Neural cell (in vitro differentiated cells): ENCODE measurements at regions not wholly inside any gene's neighbourhood (a gene's known extent, or its start where the extent isn't known, plus 50 kb on each side); places are given as distances from the start of the nearest gene placed in this dataset.

Experiments used
- H2AFZ ChIP-seq: fragments of 200-600, 300-800 bp; sonication (generic), shearing (Covaris generic); 2 replicates; pipeline ENCODE4 v1.6.0; 2014; ENCODE audit warnings: low read depth, mild to moderate bottlenecking, antibody characterized with exemption, low read length, moderate library complexity
- H3F3A ChIP-seq: fragments of 200-600 bp; shearing (Covaris generic); 2 replicates; pipeline ENCODE4 v1.6.1; 2016; ENCODE audit warnings: mild to moderate bottlenecking, moderate library complexity, mixed read lengths, antibody characterized with exemption, low read length; ENCODE audit not compliant: insufficient read depth, poor library complexity, severe bottlenecking
- H3K27ac ChIP-seq: fragments of 200-600, 300-800 bp; sonication (generic), shearing (Covaris generic); 2 replicates; pipeline ENCODE4 v1.5.1; 2014; ENCODE audit warnings: mild to moderate bottlenecking, low read length, moderate library complexity
- H3K27me3 ChIP-seq: fragments of 300-800, 200-600 bp; sonication (generic), shearing (Covaris generic); 2 replicates; pipeline ENCODE4 v1.6.0; 2014; ENCODE audit warnings: mild to moderate bottlenecking, low read depth, low read length, moderate library complexity; ENCODE audit not compliant: insufficient read depth
- H3K36me3 ChIP-seq: fragments of 300-800, 200-600 bp; sonication (generic), shearing (Covaris generic); 2 replicates; pipeline ENCODE4 v1.5.1; 2014; ENCODE audit warnings: mild to moderate bottlenecking, antibody characterized with exemption, low read length, moderate library complexity; ENCODE audit not compliant: insufficient read depth
- H3K4me2 ChIP-seq: fragments of 300-800, 200-600 bp; sonication (generic), shearing (Covaris generic); 2 replicates; pipeline ENCODE4 v1.6.0; 2014; ENCODE audit warnings: mild to moderate bottlenecking, low read length
- H3K4me3 ChIP-seq: fragments of 300-800, 200-600 bp; sonication (generic), shearing (Covaris generic); 2 replicates; pipeline ENCODE4 v1.5.1; 2014; ENCODE audit warnings: mild to moderate bottlenecking, low read length, moderate library complexity
- H3K79me2 ChIP-seq: fragments of 200-600 bp; shearing (Covaris generic); replicated peaks from 2 replicates; pipeline ENCODE4 v1.6.0; 2014; ENCODE audit warnings: mild to moderate bottlenecking, low read length, moderate library complexity; ENCODE audit not compliant: insufficient read depth
- H3K9ac ChIP-seq: fragments of 300-800, 200-600 bp; sonication (generic), shearing (Covaris generic); 2 replicates; pipeline ENCODE4 v1.6.1; 2016; ENCODE audit warnings: mild to moderate bottlenecking, low read length, mixed read lengths
- H3K9me2 ChIP-seq: fragments of 200-600 bp; shearing (Covaris generic); 2 replicates; pipeline ENCODE4 v1.6.1; 2016; ENCODE audit warnings: mild to moderate bottlenecking, low read length, mixed read lengths; ENCODE audit not compliant: insufficient read depth
- H3K9me3 ChIP-seq: fragments of 200-600, 300-800 bp; sonication (generic), shearing (Covaris generic); 2 replicates; pipeline ENCODE4 v1.6.1; 2016; ENCODE audit warnings: mild to moderate bottlenecking, mixed run types, low read length, moderate library complexity, mixed read lengths
- H4K20me1 ChIP-seq: fragments of 200-600 bp; shearing (Covaris generic); 2 replicates; pipeline ENCODE4 v1.6.1; 2016; ENCODE audit warnings: mild to moderate bottlenecking, mixed run types; ENCODE audit not compliant: insufficient read depth
- EP300 ChIP-seq: fragments of 450-650 bp; conservative IDR thresholded peaks from 2 replicates; pipeline ENCODE4 v1.6.1; 2014; ENCODE audit warnings: antibody characterized with exemption, mild to moderate bottlenecking, moderate library complexity; ENCODE audit not compliant: poor library complexity, severe bottlenecking
- EZH2 ChIP-seq: fragments of 200-600, 300-800 bp; shearing (Covaris generic), sonication (generic); IDR thresholded peaks from 2 replicates; pipeline ENCODE4 v1.6.1; 2014; ENCODE audit warnings: antibody characterized with exemption, low read length, borderline replicate concordance, mild to moderate bottlenecking; ENCODE audit not compliant: insufficient read depth, poor library complexity, severe bottlenecking
- MXI1 ChIP-seq: fragments of 450-650 bp; conservative IDR thresholded peaks from 2 replicates; pipeline ENCODE4 v1.6.1; 2014; ENCODE audit warnings: antibody characterized with exemption, mild to moderate bottlenecking; ENCODE audit not compliant: poor library complexity, severe bottlenecking
- POLR2AphosphoS5 ChIP-seq: IDR thresholded peaks from 2 replicates; pipeline ENCODE4 v1.6.1; 2012
- RAD21 ChIP-seq: fragments of 450-650 bp; conservative IDR thresholded peaks from 2 replicates; pipeline ENCODE4 v1.6.1; 2014; ENCODE audit warnings: antibody characterized with exemption, mild to moderate bottlenecking, moderate library complexity
- SMC3 ChIP-seq: fragments of 450-650 bp; conservative IDR thresholded peaks from 2 replicates; pipeline ENCODE4 v1.6.1; 2014; ENCODE audit warnings: antibody characterized with exemption, mild to moderate bottlenecking, moderate library complexity; ENCODE audit not compliant: poor library complexity
- TAF1 ChIP-seq: IDR thresholded peaks from 2 replicates; pipeline ENCODE4 v1.6.1; 2012; ENCODE audit warnings: low read depth
- TF ChIP-seq, protein P1 (sequence below): IDR thresholded peaks from 2 replicates; pipeline ENCODE4 v1.6.1; 2012; ENCODE audit warnings: borderline replicate concordance
- TF ChIP-seq, protein P2 (sequence below): fragments of 450-650 bp; IDR thresholded peaks from 2 replicates; pipeline ENCODE4 v1.5.1; 2014; ENCODE audit warnings: antibody characterized with exemption, mild to moderate bottlenecking, moderate library complexity; ENCODE audit not compliant: poor library complexity, severe bottlenecking

DNA sequence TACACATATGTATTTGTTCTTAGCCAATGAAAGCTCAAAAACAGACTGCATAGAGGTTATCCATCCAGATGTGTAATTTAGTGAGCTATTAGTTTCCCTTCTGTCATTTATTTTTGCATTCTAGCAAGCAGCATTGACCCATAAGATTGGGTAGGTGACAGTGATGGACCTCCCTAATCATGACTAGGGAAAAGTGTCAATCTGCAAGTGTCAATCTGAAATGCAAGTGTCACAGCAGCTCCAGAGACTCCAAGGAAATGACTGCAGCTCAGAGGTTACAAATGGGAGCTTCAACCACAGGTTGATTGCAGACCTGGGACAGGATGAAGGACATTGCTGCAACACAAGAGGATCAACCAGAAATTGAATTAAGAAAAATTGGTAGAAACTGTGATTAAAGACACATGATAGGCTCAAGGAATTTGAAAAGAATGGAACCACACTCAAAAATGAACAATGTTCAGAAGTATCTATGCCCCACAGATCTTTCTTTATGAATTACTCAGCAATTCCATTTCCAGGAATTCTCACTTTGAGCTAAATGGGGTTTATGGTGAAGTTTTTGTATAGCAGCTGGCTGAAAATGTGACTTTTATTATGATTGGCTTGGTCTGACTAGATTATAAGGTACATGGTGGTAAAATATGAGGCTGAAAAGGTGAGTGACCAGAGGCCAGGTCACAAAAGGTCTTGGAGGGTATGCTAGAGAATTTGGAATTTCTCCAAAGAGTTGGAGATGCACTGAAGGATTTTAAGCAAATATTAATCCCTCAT lies 59.6 kb upstream of the HTR4 start:
- no peak overlapping the region for H2AFZ ChIP-seq
- no peak overlapping the region for H3K4me2 ChIP-seq
- no peaks in the 10 kb centered on the region for H3F3A ChIP-seq
- H3K9ac ChIP-seq = no peak overlapping the region
- H3K9me3 ChIP-seq = no peaks in the 10 kb centered on the region
- no peaks in the 10 kb centered on the region for H4K20me1 ChIP-seq
- H3K36me3 ChIP-seq = no peaks in the 10 kb centered on the region
- H3K27me3 ChIP-seq = no peaks in the 10 kb centered on the region
- H3K79me2 ChIP-seq = no peaks in the 10 kb centered on the region
- no peaks in the 10 kb centered on the region for H3K9me2 ChIP-seq
- H3K27ac ChIP-seq = no peak overlapping the region
- TF ChIP-seq EP300 (peak; percentile 69), RAD21 (no peak)
- H3K4me3 ChIP-seq = no peak overlapping the region

DNA sequence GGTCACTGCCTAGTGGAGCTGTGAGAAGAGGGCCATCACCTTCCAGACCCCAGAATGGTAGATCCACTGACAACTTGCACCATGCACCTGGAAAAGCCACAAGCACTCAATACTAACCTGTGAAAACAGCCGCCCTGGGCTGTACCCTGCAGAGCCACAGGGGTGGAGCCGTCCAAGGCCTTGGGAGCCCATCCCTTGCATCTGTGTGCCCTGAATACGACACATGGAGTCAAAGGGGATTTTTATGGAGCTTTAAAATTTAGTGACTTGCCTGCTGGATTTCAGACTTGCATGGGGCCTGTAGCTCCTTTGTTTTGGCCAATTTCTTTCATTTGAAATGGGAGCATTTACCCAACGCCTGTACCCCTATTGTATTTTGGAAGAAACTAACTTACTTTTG lies 62.4 kb upstream of the HTR4 start:
- Histone ChIP-seq H3K36me3 (no peaks in the 10 kb centered on the region), H3K9me2 (no peaks in the 10 kb centered on the region), H3K9ac (no peak overlapping the region), H3K27me3 (no peaks in the 10 kb centered on the region), H3F3A (no peaks in the 10 kb centered on the region), H2AFZ (no peak overlapping the region), H4K20me1 (no peaks in the 10 kb centered on the region), H3K4me2 (no peak overlapping the region), H3K4me3 (no peak overlapping the region), H3K79me2 (no peaks in the 10 kb centered on the region), H3K27ac (no peak overlapping the region), H3K9me3 (no peaks in the 10 kb centered on the region)
- TF ChIP-seq POLR2AphosphoS5 (no peak), MXI1 (no peak), SMC3 (no peak), EZH2 (no peak)
- TF ChIP-seq, protein P1, sequence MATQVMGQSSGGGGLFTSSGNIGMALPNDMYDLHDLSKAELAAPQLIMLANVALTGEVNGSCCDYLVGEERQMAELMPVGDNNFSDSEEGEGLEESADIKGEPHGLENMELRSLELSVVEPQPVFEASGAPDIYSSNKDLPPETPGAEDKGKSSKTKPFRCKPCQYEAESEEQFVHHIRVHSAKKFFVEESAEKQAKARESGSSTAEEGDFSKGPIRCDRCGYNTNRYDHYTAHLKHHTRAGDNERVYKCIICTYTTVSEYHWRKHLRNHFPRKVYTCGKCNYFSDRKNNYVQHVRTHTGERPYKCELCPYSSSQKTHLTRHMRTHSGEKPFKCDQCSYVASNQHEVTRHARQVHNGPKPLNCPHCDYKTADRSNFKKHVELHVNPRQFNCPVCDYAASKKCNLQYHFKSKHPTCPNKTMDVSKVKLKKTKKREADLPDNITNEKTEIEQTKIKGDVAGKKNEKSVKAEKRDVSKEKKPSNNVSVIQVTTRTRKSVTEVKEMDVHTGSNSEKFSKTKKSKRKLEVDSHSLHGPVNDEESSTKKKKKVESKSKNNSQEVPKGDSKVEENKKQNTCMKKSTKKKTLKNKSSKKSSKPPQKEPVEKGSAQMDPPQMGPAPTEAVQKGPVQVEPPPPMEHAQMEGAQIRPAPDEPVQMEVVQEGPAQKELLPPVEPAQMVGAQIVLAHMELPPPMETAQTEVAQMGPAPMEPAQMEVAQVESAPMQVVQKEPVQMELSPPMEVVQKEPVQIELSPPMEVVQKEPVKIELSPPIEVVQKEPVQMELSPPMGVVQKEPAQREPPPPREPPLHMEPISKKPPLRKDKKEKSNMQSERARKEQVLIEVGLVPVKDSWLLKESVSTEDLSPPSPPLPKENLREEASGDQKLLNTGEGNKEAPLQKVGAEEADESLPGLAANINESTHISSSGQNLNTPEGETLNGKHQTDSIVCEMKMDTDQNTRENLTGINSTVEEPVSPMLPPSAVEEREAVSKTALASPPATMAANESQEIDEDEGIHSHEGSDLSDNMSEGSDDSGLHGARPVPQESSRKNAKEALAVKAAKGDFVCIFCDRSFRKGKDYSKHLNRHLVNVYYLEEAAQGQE = no peak

- Histone ChIP-seq H3K9me2 (no peaks in the 10 kb centered on the region), H3K4me3 (no peak overlapping the region), H2AFZ (no peak overlapping the region), H3F3A (no peaks in the 10 kb centered on the region), H4K20me1 (no peaks in the 10 kb centered on the region), H3K79me2 (no peaks in the 10 kb centered on the region), H3K27ac (no peak overlapping the region), H3K27me3 (no peaks in the 10 kb centered on the region), H3K4me2 (no peak overlapping the region), H3K36me3 (no peaks in the 10 kb centered on the region), H3K9ac (no peak overlapping the region), H3K9me3 (no peaks in the 10 kb centered on the region)
- TF ChIP-seq POLR2AphosphoS5 (no peak), MXI1 (no peak), RAD21 (no peak), EZH2 (no peak), SMC3 (no peak), TAF1 (no peak), EP300 (no peak)
- TF ChIP-seq, protein P2, sequence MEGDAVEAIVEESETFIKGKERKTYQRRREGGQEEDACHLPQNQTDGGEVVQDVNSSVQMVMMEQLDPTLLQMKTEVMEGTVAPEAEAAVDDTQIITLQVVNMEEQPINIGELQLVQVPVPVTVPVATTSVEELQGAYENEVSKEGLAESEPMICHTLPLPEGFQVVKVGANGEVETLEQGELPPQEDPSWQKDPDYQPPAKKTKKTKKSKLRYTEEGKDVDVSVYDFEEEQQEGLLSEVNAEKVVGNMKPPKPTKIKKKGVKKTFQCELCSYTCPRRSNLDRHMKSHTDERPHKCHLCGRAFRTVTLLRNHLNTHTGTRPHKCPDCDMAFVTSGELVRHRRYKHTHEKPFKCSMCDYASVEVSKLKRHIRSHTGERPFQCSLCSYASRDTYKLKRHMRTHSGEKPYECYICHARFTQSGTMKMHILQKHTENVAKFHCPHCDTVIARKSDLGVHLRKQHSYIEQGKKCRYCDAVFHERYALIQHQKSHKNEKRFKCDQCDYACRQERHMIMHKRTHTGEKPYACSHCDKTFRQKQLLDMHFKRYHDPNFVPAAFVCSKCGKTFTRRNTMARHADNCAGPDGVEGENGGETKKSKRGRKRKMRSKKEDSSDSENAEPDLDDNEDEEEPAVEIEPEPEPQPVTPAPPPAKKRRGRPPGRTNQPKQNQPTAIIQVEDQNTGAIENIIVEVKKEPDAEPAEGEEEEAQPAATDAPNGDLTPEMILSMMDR = no peak
- TF ChIP-seq, protein P1 = no peak
These were observed 63.3 kb upstream of the HTR4 start for GRCh38 chr5:148717668-148718067.
